GM19351 (cell line): ENCODE measurements at regions not wholly inside any gene's neighbourhood (a gene's known extent, or its start where the extent isn't known, plus 50 kb on each side); places are given as distances from the start of the nearest gene placed in this dataset.
"Not testable (repeated sequence)": the region's sequence is repeated elsewhere in the genome, so short reads cannot be mapped to it uniquely, and the experiment has no call there.

Source experiments
- ATAC-seq: cut with Tn5 transposase; IDR thresholded peaks from one replicate; pipeline ENCODE4 v1.9.1; 2021; ENCODE audit warnings: mild to moderate bottlenecking, moderate library complexity; ENCODE audit not compliant: unreplicated experiment

DNA sequence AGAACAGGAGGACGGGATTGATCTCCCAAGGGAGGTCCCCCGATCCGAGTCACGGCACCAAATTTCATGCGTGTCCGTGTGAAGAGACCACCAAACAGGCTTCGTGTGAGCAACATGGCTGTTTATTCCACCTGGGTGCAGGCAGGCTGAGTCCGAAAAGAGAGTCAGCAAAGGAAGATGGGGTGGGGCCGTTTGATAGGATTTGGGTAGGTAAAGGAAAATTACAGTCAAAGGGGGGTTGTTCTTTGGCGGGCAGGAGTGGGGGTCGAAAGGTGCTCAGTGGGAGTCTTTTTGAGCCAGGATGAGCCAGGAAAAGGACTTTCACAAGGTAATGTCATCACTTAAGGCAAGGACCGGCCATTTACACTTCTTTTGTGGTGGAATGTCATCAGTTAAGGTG lies 763.6 kb upstream of the CTNND2 start:
- ATAC-seq = not testable (repeated sequence)

DNA sequence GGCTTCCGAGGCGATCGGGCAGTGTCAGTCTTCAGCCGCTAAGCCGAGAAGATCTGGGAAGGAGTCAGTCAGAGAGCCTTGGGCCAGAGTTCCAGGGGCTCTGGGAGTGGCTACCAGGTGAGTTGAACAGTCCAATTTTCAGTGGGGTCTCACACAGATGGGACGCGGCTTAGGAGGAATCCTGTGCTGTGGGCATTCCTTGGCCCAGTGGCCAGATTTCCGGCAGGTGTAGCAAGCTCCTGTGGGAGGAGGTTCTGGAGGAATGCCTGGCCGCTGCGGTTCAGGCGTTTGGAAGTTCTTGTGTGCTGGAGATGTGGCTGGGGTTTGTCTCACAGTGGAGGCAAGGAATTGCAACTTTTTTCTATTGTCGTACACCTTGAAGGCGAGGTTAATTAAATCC lies 761.5 kb upstream of the CTNND2 start:
- not testable (repeated sequence) for ATAC-seq

DNA sequence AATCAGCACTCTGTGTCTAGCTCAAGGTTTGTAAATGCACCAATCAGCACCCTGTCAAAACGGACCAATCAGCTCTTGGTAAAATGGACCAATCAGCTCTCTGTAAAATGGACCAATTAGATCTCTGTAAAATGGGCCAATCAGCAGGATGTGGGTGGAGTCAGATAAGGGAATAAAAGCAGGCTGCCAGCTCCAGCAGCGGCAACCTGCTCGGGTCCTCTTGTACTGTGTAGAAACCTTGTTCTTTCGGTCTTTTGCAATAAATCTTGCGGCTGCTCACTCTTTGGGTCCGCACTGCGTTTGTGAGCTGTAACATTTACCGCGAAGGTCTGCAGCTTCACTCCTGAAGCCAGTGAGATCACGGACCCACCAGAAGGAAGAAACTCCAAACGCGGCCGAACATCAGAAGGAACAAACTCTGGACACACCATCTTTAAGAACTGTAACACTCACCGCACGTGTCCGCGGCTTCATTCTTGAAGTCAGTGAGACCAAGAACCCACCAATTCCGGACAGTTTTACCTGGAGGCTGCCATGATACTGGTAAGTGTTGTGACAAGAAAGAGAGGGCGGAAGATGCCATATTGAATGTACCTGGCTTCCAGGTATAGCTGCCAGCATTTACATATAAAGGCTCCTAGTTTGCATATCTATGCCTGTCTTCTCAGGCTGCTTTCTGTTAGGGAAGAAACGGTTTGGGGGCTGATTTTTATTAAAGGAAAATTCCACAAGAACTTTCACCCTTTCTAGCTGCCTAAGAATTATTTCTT lies 758.5 kb upstream of the CTNND2 start:
- ATAC-seq = no peak

DNA sequence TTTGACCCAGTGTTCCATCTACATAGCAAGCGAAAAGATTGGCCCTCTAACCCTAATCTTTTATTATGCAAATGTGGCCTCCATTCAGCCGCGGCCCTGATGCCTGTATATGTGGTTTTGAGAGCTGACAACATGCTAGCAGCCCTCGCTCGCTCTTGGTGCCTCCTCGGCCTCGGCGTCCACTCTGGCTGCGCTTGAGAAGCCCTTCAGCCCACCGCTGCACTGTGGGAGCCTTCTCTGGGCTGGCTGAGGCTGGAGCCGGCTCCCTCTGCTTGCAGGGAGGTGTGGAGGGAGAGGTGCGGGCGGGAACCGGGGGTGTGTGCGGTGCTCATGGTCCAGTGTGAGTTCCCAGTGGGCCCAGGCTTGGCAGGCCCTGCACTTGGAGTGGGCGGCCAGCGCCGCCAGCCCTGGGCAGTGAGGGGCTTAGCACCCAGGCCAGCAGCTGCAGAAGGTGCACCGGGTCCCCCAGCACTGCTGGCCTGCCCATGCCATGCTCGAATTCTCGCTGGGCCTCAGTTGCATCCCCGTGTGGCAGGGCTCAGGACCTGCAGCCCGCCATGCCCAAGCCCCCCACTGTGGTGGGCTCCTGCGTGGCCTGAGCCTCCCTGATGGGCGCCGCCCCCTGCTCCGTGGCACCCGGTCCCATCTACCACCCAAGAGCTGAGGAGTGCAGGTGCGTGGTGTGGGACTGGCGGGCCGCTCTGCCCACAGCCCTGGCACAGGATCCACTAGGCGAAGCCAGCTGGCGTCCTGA lies 757.5 kb upstream of the CTNND2 start:
- no peak for ATAC-seq

DNA sequence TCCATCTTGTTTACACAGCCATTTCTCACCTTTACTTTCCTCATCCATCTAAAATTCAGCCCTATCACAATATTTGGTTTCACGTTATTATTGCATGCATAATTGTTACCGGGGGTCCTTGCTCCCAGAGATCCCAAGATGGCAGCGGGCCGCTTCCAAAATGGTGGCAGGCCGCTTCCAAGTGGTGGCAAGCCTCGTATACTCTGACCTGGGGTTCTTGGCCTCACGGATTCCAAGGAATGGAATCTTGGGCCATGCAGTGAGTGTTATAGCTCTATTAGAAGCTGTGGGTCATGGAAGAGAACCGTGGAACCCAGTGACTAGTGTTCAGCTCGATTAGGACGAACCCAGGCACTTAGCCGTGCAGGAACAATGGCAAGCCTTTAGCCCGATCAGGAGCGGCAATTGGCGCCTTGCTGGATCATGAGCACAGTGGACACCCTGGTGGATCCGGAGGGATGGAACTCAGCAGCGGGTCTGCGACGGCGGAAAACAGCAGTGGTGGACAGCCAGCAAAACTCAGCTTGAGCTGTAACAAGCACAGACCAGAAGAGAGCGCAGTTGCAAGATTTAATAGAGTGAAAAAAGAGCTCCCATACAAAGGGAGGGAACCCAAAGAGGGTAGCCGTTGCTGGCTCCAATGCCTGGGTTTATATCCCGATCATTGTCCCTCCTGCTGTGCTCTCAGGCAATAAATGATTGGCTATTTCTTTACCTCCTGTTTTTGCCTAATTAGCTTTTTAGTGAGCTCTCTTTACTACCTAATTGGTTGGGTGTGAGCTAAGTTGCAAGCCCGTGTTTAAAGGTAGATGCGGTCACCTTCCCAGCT lies 756.2 kb upstream of the CTNND2 start:
- ATAC-seq = not testable (repeated sequence)

DNA sequence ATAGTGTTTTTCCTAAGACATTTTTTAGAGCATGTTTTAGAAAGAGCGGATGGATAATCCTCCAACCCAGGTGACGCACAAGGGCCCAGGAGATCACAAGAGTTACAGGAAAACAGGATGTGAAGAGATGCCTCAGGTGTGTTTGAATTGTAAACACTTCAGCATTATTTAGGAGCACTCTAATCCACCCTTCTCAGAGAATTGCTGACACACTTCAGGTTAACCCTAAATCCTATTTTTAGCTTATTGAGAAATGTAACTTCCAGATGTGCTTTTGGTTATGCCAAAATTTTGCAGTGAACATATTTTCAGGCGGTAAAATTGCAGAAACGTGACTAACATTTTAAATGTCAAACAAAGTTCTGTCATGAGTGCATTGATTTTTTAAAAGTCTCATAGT lies 755.4 kb upstream of the CTNND2 start:
- no peak for ATAC-seq

DNA sequence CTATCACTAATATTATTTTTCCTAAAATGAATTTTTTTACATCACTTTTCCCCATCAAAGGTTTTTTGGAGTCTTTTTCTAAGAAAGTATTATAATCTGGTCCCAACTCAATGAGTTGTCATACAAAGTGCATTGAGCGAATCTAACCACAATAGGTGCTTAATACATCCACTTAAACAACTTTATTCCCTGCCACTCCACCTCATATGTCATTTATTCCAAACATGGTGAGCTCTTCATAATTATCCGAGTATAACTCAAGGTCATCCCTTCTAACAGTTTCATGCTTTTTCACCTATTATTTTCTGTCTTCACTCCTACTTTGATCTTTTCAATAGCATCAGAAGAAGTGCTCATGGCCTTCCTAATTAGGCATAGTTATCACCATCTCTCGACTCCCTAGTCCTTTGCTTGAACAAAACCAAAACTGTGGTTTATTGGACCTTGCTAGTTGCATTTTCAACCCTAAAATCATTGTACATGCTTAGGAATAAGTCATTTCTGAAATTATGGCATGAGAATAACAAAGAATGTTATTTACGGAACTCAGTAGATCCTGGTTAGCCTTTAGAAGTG lies 754.7 kb upstream of the CTNND2 start:
- ATAC-seq = no peak

DNA sequence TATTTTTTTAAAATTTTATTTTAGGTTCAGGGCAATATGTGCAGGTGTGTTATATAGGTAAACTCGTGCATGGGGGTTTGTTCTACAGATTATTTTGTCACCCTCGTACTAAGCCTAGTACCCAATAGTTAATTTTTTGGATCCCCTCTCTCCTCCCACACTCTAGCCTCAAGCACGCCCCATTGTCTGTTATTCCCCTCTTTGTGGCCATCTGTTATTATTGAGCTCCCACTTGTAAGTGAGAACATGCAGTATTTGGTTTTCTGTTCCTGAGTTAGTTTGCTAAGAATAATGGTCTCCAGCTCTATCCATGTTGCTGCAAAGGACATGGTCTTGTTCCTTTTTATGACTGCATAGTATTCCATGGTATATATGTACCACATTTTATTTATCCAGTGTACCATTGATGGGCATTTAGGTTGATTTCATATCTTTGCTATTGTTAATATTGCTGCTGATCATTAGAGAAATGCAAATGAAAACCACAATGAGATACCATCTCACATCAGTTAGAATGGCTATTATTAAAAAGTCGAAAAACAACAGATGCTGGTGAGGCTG lies 753.7 kb upstream of the CTNND2 start:
- not testable (repeated sequence) for ATAC-seq

DNA sequence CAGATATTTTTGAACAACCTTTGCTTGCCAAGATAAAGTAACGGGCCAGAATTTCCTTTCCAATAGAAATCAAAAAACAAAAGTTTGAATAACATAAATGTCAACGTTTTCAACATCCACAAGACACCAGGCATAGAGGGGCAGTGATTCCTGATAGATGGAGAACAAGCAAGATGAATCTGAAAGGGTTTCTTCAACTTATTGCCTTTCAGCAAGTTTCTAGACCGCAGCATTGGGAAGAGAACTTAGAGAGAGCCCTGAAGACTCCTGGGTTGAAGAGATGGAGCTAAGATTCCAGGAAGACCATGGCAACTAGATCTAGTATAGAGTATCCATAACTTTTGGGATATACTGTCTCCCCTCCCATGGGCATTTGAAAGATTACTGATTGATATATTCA lies 751.4 kb upstream of the CTNND2 start:
- ATAC-seq = no peak

DNA sequence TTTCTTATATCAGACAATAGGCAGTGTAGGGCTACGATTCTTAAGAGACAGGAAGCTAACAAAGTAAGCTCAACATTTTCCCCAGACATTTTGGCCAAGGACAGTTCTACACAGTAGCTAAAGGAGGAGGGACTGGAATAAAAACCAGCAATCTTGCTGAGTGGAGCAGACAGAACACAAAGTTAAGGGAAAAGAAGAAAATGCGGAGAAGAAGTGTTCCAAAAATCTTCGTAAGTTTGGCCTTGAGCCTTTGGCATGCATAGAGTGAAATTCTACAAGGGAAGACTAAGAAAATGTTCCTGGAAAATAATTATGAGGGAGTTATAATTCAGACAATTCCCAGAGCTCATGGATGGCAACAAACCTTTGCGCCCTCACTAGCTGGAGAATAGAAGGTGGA lies 748.0 kb upstream of the CTNND2 start:
- ATAC-seq = no peak

DNA sequence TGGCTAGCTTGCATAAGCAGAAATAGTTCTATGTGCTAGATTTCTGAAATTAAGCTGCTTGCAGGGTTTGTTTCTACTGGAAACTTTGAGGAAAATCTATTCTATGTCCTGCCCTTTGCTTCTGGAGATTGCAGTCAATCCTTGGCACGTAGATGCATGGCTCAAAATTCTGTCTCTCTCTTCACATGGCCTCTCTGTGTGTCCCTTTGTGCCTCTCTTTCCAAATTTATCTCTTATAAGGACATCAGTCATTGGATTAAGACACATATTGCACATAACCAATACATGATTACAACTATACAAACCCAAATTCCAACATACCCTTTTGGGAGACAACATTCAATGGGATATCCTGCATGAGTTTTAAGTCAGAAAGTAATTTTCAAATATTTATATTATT lies 744.3 kb upstream of the CTNND2 start:
- no peak for ATAC-seq

DNA sequence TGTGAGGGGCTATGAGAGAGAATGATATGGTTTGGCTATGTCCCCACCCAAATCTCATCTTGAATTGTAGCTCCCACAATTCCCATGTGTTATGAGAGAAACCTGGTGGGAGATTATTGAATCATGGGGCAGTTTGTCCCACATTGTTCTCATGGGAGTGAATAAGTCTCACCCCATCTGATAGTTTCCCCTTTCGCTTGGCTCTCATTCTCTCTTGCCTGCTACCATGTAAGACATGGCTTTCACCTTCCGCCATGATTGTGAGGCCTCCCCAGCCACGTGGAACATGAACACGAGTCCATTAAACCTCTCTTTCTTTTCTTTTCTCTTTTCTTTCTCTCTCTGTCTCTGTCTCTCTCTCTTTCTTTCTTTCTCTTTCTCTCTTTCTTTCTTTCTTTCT lies 743.4 kb upstream of the CTNND2 start:
- no peak for ATAC-seq

DNA sequence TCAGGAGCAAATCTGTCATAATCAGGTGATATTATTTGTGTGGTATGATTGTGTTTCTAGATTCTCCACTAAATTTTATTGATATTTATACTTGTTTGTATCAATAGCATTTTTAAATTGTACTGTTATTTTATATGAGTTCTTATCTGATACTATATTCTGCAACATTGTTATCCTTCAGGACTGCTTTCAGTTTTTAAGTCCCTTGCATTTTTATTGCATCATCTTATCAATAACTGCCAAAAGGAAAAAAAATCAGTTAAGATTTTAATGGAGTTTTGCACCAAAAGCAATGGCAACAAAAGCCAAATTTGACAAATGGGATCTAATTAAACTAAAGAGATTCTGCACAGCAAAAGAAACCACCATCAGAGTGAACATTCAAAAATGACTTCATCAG lies 741.3 kb upstream of the CTNND2 start:
- ATAC-seq = no peak

DNA sequence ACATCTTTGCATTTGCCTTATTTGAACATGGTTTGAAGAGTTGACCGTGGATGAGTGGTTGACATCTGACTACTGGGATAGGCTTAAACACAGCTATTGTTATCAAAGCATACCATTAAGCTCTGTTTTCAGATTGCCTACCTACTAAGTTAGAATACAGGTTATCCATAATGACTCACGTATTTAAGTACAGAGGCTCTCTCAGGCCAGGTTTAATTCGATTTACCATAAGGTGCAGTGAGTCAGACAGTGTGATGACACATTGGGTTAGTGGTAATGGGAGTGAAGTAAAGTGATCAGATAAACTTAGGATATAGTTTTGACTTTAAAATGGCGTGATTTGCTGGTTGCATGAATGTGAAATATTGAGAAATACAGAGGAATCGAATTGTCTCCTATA lies 732.0 kb upstream of the CTNND2 start:
- no peak for ATAC-seq

DNA sequence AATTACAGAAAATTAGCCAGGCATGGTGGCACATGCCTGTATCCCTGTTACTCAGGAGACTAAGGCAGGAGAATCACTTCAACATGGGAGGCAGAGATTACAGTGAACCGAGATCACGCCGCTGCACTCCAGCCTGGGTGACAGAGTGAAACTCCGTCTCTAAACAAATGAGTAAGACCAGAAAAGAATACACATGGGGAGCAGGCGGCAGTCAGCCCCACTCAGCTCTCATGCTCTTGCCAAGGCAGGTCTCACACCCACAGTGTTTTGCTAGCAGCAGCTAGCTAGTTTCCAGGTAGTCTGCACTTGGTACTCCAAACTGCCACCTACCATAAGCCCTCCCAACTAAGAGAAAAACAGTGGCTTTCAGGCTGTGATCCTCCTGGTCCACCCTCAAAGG lies 722.3 kb upstream of the CTNND2 start:
- ATAC-seq = no peak

DNA sequence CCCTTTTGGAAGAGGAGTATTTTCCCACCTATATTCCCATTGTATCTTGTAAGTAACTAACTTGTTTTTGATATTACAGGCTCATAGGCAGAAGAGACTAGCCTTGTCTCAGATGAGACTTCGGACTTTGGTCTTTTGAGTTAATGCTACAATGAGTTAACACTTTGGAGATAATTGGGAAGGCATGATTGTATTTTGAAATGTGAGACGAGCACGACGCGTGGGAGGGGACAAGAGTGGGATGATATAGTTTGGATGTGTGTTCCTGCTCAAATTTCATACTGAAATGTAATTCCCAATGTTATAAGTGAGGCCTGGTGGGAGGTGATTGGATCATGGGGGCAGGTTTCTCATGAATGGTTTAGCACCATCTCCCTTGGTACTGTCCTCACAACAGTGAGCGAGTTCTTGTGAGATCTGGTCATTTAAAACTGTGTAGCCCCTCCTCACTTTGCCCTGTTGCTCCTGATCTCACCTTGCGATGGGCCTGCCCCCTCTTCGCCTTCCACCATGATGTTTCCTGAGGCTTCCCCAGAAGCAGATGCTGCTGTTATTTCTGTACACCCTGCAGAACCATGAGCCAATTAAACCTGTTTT lies 721.5 kb upstream of the CTNND2 start:
- ATAC-seq = no peak

DNA sequence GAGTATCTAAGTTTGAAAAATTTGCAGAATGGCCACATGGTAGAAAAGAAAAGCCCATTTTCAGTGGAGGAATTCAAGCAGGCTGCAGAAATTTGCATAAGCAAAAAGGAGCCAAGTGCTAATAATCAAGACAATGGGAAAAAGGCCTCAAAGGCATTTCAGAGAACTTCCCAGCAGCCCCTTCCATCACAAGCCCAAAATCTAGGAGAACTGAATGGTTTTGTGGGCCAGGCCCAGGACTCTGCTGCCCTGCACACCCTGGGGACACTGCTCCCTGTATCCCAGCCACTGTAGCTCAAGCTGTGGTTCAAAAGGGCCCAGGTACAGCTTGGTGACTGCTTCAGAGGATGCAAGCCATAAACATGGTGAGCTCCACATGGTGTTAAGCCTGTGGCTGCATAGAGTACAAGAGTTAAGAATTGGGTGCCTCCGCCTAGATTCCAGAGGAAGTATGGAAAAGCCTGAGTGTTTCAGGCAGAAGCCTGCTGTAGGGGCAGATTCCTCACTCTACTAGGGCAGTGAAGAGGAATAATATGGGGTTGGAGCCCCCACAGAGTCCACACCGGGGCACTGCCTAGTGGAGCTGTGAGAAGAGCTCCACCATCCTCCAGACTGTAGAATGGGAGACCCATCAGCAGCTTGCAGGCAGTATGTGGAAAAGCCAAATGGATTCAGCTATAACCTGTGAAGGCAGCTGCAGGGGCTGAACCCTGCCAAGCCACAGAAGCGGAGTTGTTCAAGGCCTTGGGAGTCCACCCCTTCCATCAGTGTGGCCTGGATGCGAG lies 720.7 kb upstream of the CTNND2 start:
- no peak for ATAC-seq

DNA sequence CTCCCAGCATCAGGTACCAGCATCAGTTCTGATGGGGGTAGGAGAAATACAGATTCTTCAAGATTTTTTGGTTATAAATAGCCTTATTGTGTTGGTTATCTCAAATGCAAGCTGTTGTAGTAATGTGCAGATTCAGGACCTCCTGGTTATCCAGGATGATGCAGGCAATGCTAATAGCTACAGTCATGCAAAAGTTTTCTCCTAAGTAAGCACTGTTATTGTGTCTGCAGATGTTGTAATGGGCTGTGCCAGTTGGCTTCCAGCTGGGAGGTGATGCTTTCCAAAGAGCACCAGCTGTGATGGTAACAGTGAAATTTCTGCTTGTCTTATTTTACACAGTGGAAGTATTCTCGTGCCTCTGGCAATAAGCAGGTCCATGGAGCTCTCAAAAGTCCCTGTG lies 719.2 kb upstream of the CTNND2 start:
- no peak for ATAC-seq

DNA sequence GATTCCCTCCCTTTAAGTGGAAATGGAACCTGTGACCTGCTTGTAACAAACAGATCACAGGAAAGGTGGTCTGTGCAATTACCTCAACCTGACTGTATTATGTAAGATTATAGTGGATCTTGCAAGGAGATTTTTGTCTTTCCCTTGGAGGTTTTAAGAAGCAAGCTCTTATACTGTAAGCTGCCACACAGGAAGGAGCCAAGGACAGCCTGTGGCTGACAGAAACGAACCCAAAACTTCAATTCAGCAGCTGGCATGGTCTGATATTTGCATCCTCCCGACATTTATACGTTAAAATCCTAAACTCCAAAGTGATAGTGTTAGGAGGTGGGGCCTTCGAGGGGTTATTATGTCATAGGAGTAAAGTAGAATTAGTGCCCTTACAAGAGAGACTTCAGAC lies 711.8 kb upstream of the CTNND2 start:
- no peak for ATAC-seq
